ENCODE measurements at regions not wholly inside any gene's neighbourhood (a gene's known extent, or its start where the extent isn't known, plus 50 kb on each side); places are given as distances from the start of the nearest gene placed in this dataset.

DNA sequence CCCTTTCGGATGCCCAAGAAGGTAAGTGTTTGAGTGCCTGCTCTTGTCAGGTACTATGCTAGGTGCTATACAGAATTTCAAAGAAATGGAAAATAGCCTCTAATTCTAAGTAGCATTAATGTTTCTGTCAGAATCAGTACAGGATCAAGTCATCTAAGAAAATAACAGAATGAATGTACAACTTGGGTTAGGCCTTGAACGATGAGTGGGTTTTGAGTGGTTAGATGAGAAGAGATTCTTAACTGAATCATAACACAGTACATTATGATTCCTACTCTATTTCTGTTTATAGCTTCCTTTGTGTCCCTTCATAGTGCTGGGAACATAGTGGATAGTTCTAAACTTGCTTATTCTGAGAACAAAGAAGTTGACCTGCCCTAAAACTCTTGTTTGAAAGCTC is 253.9 kb downstream of the GLUD2 start:
- TF ChIP-seq, protein P1, sequence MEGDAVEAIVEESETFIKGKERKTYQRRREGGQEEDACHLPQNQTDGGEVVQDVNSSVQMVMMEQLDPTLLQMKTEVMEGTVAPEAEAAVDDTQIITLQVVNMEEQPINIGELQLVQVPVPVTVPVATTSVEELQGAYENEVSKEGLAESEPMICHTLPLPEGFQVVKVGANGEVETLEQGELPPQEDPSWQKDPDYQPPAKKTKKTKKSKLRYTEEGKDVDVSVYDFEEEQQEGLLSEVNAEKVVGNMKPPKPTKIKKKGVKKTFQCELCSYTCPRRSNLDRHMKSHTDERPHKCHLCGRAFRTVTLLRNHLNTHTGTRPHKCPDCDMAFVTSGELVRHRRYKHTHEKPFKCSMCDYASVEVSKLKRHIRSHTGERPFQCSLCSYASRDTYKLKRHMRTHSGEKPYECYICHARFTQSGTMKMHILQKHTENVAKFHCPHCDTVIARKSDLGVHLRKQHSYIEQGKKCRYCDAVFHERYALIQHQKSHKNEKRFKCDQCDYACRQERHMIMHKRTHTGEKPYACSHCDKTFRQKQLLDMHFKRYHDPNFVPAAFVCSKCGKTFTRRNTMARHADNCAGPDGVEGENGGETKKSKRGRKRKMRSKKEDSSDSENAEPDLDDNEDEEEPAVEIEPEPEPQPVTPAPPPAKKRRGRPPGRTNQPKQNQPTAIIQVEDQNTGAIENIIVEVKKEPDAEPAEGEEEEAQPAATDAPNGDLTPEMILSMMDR (IDR thresholded peaks at IDR 0.05; ENCODE audit: low read depth, low read length, missing input control): no peak
- no peak for TF ChIP-seq JUND (IDR thresholded peaks at IDR 0.05)
- TF ChIP-seq RAD21 (IDR thresholded peaks at IDR 0.05): no peak
